GM19455 (cell line): ENCODE measurements at regions not wholly inside any gene's neighbourhood (a gene's known extent, or its start where the extent isn't known, plus 50 kb on each side); places are given as distances from the start of the nearest gene placed in this dataset.
"Not testable (repeated sequence)": the region's sequence is repeated elsewhere in the genome, so short reads cannot be mapped to it uniquely, and the experiment has no call there.

ENCODE experiments used
- ATAC-seq: cut with Tn5 transposase; IDR thresholded peaks from one replicate; pipeline ENCODE4 v1.9.1; 2021; ENCODE audit not compliant: unreplicated experiment

DNA sequence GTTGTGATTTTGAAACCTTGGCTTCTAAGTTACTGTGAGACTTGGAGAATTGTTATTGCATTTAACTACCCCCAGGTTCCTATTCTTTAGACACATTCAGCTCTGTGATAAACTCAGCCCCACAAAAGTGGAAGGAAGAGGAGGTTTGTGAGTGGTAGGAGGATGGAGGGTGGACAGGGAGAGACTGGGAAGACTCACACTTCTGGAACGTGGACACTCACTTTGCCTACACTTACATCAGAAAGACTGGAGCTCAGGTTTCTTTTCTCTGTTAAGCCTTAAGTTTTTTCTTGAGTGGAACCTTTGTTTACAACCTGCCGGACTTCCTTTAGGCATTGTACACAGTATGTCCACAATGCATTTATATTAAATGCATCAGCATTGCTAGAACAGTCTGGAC is 99.0 kb downstream of the AREG start:
- ATAC-seq = no peak

DNA sequence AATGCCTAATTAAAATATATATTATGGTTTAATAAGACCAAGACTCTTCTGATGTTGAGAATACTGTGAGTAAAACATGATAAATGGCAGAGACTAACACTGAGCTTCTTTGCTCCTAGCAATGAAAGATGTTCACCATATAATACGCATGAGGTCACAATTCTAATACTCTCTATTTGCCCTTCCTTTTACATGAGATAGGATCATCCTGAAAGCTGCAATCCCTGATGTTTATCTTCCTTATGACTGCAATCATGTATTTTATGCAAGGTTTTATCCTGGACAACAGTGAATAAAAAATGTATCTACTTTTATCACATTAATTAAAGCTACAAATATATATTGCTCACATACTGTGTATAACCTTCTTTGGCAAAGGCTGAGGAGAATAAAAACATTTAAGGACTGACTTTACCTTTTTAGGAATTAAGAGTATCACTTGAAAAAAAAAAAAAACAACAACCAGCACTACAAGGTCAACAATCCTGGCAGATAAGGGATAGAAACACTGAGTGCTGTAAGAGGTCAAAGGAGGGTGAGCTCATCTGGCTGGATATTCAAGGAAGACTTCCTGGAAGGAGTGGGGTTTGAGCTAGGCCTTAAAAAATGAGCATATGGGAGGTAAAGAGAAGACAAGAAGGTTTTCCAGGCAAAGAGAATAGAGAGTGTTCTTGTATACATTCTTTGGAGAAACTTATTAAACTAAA is 99.9 kb downstream of the AREG start:
- ATAC-seq = no peak

DNA sequence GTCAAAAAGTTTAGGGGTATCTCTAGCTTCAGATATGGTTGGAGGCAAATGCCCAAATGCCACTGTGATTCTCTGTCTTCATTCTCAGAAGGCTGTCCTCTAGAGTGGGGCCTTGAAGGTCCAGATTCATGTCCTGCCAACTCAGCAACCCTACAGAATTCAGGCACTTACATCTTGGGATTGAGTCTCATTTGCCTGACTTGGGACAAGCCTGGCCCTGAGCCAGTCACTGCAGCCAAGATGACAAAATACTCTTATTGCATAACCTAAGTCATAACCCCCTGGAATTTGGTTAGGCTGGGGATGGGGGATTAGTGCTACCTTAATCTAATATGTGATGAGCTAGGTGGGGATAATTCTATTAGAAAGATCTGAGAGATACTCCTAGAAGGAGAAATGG is 100.5 kb downstream of the AREG start:
- ATAC-seq = no peak

DNA sequence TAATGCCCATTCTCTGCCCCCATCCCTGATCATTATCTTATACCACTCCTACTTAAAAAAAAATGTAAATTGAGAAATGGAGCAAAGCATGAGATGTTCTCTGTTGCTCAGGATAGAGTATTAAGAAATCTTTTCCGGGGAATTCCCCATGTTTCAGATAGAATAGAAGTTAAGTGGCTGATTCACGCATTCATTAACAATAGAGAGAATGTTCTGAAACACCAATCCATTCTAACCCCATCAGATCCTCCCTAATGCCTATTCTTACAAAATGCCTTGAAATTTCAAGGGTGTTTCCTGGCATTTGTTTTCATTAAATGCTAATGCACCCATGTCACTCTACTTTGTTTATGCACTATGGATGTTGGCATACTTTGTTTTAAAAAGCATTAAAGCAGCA is 101.1 kb downstream of the AREG start:
- ATAC-seq = no peak

DNA sequence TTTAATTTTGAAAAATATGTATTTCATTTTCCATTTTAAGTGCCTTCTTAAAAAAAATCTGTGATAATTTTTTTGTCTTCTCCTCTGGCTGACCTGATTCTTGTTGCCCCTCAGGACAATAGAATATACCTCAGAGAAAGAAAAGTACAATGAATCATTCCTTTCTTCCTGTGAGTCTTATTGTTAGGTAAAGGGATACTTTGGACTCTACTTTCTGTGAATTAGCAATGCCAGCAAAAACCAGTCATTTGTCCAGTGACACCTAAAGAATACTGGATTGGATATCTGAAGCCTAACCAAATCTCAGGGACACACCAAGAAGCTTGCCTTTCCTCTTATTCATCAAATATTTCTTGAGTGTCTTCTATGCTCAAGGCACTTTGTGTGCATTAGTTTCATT is 102.1 kb downstream of the AREG start:
- no peak for ATAC-seq

DNA sequence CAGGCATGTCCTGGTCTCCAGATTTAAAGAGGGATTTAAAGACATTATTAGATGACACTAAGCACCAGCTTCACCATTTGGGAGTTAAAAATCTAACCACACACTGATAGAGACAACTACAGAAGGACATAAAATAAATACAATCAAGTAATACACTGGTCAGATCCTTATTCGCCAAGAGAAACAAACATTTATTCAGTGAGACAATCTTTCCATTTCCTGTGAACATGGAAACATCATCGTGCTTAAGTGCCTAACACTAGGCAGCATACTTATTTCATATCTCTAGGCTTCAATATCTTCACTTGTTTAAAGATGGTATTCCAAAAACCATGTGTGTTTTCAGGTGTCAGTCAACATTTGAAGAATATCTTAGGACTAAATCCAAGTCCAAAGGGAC is 103.6 kb downstream of the AREG start:
- ATAC-seq = no peak

DNA sequence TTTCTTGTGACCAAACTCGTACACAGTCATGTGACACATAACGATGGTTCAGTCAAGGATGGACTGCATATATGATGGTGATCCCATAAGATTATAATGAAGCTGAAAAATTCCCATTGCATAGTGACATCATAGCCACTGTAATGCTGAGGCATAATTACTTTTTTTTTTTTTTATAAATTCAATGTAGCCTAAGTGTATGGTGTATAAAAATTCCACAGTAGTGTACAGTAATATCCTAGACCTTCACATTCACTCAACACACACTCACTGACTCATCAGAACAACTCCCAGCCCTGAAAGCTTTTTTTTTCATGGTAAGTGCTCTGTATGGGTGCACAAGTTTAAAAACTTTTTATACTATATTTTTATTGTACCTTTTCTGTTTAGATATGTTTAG is 105.0 kb downstream of the AREG start:
- ATAC-seq = no peak

DNA sequence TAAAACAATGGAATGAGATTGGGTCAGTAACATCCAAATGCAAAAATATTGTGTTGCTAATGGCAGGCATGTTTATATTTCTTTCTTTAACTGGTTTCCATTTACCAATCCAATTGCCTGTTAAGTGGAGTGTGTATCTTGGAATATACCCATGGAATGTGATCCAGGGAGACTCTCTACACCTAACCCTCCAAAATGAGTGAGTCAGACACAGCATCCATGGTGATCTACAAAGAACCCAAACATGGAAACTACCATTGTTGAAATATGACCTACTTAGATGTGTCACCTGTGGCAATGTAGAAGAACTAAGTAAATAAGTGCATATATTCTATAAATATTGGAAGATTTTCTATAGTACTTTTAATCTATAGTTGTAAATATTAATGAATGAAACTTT is 110.3 kb downstream of the AREG start:
- no peak for ATAC-seq

DNA sequence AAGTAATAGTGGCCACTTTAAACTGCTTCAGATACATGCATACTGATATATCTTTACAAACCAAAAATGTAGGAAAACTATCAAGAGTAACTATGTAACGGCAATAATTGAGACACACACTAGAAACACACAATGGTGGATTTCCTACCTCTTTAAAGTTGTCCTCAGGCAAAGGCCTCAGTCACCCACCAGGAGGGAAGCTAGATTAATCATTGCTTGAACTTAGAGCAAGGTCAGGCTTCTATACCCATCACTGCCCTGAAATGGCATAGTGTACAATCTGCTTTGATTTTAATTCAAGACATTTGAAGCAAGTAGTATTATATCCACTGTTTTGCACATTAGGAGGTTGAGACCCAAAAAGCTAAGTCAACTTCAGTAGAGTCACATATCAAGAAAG is 110.9 kb downstream of the AREG start:
- no peak for ATAC-seq

DNA sequence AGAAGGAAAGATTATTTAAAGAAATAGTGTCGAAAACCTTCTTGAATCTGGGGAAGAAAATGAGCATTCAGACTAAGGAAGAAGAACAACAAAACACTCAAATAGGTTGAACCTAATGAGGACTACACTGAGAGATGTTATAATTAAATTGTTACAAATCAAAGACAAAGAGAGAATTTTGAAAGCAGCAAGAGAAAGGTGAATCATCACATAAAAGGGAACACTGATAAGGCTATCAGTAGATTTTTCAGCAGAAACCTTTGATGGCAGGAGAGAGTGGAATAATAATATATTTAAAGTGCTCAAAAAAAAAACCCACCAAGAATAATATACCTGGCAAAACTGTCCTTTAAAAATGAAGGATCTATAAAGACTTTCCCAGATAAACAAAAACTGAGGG is 114.9 kb downstream of the AREG start:
- ATAC-seq = no peak

DNA sequence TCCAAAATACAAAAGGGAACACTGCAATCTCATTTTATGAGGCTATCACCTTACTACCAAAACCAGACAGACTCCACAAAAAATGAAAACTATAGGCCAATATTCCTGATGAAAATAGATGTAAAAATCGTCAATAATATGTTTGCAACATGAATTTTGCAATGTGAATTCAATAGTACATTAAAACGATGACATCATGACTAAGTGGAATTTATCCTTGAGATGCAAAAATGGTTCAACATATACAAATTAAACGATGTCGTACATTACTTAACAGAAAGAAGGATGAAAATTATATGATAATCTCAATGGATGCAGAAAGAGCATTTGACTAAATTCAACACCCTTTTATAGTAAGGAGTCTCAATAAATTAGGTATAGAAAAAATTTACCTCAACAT is 123.0 kb downstream of the AREG start:
- ATAC-seq = no peak

DNA sequence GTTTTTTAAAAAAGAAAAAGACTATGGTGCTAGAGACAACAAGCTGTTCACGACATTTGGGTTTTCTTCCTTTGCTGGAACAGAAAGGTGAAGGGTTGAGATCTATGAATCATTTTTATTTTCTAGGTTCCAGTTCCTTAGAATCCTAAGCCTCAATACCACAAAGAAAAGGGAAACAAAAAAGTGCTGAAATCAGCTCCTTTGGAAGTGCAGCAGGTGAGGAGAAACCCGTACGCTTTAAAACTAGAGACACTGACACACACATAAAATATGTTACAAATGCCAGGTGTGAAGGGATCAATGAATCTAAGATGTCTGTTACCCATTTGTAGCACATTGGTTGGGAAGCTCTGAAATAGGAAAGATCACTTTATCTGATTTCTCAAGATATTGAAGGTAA is 125.2 kb downstream of the AREG start:
- no peak for ATAC-seq

DNA sequence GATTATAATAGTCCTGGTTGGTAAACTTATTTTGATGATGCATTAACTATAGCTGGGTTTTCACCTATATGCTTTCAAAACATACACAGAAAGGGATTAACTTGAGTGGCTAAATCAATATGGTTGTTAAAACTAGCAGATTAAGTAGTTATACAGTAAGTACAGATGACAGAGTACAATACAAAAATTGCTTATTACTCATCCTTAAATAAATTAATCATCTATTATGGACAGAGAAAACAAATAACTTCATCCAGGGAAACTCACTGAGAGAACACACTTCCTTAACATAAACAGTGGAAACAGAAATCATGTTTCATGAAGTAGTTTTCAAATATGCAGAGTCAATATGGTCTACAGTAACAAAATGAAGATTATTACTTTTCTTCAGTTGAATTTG is 133.4 kb downstream of the AREG start:
- ATAC-seq = no peak

DNA sequence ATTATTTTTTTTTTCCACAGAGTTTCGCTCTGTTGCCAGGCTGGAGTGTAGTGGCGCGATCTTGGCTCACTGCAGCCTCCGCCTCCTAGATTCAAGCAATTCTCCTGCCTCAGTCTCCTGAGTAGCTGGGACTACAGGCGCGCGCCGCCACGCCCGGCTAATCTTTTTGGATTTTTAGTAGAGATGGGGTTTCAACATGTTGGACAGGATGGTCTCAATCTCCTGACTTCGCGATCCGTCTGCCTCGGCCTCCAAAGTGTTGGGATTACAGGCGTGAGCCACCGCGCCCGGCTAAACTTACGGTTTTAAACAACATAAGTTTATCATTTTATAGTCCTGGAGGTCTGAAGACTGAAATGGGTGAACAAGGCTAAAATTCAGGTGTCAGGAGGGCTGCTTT is 133.9 kb downstream of the AREG start:
- not testable (repeated sequence) for ATAC-seq

DNA sequence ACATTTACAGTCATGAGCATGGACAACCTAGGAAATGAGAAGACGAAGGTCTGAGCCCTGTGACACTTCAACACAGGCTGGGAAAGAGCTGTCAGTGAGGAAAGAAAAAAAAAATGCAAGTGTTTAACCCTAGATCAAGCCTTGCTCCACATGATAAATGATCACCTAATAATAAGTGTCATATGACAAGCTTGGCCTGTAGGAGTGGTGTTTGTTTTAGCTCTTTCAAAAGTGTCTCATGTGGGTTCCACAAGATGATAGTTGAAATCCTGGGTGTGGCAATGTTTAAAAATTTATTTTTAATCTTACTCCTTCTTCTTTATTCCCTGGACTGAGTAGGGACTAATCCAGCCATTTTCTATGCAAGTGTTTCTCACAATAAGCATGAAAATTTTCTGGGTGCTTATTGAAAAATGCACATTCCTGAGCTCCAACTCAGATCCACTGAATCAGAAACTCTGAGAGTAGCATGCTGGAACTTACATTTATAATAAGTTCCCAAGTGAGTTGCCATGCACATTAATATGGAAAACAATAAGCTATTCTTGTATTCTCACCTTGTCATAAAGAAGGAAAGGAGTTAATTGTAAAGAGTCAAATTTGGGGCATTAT is 138.3 kb downstream of the AREG start:
- no peak for ATAC-seq

DNA sequence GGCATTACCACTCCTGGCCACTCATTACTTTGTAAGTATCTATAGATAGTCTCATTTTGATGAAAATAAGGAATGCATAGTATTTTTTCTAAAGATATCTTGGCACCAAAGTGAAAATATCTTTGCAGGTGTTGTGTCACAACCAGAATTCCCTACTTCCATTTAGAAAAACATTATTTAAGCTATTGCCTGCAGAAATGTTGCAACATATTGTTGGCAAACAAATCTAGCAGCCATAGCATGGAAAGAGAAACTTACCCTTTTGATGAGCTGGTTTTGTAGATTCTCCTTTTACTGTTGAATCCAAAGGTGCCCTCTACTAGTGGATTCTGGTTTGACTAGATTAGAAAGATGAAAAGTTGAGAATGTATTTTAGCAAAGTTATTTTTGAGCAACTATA is 138.8 kb downstream of the AREG start:
- ATAC-seq = no peak

DNA sequence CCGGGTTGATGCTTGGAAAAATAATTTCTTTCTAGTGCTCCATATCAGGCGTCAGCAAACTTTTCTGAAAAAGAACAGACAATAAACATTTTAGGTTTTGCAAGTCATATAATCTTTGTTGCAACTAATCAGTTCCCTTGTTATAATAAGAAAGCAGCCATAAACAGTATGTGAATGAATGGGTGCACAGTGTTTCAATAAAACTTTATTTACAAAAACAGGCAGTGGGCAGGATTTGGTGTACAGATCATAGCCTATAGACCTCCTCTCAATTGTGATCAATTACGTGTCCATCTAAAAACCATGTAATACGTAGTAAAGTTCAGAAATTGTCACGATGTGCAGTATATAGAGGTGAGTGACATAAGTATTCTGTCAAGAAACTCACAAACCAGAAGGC is 143.4 kb downstream of the AREG start:
- ATAC-seq = no peak

DNA sequence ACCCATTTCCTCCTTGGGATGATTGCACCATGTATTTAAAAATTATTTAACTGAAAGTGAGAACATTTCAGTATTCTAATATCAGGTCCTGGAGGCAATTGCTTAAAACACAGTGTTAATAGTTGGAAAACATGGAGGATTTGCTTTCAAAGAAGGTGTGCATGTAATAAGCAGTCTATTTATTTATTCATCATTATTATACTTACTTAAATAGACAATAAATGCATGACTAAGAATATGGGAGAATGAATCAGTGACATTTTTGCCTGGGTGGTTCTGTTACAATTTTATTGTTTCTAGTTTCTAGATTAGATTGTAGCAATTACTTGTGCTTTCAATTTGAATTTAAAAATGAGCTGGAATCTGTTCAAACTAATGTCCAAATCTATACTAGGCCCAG is 145.5 kb downstream of the AREG start:
- ATAC-seq = no peak

DNA sequence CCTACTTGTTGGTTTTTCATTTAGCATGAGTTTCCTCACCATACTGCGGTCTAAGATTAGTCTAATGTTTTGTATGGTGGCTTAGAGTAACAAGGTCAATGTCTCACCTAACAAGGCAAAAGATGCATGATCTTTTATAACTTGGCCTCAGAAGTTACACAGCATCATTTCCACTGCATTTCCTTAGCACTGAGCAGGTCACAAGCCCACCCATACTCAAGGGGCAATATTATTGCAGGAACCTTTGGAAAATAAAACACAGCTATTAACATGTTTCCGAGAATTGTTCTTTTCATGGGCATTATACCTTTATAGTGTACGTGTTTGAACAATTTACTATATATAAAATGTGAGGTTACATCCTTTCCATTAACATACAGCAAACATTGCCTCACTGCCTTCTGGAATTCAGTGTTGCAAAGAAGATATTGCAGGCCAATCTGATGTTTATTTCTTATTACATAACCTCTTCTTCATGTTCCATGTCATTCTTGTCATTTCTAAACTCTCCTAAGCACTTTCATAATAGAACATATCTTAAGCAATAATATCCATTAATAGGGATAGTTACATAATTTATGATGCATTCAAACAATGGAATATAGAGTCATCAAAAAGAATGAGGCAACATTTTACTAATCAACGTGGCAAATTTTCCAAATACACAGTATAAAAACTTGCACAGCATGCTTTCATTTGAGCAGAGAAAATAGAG is 153.8 kb downstream of the AREG start:
- no peak for ATAC-seq

DNA sequence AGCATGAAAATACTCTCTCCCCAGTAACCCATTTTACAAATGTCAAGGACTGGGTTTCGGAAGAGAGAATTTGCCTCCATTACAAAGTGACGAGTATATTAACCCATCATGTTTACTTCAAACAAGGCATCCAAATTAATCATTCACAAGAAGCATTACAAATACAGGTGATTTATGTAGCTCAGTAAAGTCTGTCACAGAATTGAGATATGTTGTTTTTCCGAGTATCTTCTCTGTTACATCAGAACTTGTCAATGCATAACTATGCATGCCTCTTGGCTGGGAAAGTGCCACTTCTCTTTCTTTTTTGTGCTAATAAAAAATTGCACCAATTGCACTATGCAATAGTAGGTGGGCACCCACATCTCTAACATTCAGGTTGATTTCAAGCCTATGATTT is 158.2 kb downstream of the AREG start:
- no peak for ATAC-seq

DNA sequence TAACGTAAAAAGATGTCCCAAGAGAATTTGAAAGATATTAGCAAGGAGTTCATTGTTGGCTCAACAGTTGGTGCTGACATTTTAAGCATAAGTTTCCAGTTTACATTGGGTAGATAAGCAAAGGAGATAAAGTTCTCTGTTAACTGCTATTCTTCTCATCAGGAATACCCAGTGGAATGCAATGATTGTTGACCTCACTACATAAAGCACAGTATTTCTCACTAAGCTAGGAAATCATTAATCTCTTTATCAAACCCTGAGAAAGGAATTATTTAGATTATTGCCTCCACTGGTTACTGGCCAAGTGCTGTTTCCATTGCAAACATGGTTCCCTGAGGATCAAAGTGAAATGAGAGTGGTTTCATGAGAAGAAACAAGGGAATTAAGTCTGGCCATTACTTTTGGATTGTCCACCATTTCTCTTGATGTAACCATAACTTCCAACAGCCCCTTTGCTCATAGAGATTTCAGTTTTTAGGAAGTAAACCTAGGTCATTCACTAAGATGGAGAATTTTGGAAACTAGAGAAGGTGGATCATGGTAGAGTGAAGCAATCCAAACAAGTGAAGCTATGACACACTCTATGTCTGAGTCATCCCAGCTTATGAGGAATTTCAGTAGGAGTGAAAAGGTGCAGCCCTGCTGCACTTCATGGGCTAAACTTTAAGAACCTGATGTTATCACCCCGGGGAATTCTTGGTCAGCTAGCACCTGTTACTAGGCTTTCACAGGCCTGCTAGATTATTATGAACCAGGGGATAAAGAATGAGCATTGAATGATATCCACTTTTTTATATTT is 163.4 kb downstream of the AREG start:
- ATAC-seq = no peak

DNA sequence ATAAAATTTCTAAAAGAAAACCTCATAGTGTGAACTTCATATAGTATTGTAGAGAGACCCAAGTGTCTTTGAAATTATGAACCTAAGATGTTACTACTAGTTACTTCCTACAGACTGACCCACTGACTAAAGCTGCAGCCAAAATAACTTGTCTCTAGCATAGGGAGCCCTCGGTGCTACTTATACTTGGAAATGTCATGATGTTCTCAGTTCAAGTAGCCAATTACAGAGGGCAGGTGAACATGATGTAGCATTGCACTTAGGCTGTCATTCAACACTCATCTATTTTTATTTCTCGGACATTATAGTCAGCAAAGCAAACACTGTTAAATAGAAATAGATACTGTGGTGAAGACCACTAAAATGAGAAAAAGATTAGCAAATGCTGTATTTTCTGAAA is 165.6 kb downstream of the AREG start:
- ATAC-seq = no peak
